GM23248 (cell line): ENCODE measurements at regions not wholly inside any gene's neighbourhood (a gene's known extent, or its start where the extent isn't known, plus 50 kb on each side); places are given as distances from the start of the nearest gene placed in this dataset.

Experiments used
- EZH2 ChIP-seq: fragments of 200-600 bp; sonication (generic); IDR thresholded peaks from 2 replicates; pipeline ENCODE4 v1.6.1; 2018; ENCODE audit warnings: antibody characterized with exemption, mild to moderate bottlenecking; ENCODE audit not compliant: insufficient read depth, poor library complexity, severe bottlenecking
- EZH2phosphoT487 ChIP-seq: fragments of 200-600 bp; sonication (generic); IDR thresholded peaks from 2 replicates; pipeline ENCODE4 v1.6.1; 2018; ENCODE audit warnings: antibody characterized with exemption, moderate library complexity, mild to moderate bottlenecking, low read depth; ENCODE audit not compliant: insufficient read depth

GRCh38 chr14:55766071-55766470, 186.1 kb downstream of the KTN1 start:
- TF ChIP-seq EZH2 = no peak
- no peak for TF ChIP-seq EZH2phosphoT487
